ENCODE measurements at regions not wholly inside any gene's neighbourhood (a gene's known extent, or its start where the extent isn't known, plus 50 kb on each side); places are given as distances from the start of the nearest gene placed in this dataset.

- intact Hi-C loops (cut with micrococcal nuclease), result no loop called here
Measured at GRCh38 chr2:133936096-133936495, 317.8 kb upstream of the MGAT5 start.

- intact Hi-C loops (cut with micrococcal nuclease), result no loop called here
Measured at GRCh38 chr2:133936601-133937000, 317.3 kb upstream of the MGAT5 start.

GRCh38 chr2:133937669-133938068 lies 316.2 kb upstream of the MGAT5 start:
- intact Hi-C loops (cut with micrococcal nuclease), result no loop called here

- intact Hi-C loops (cut with micrococcal nuclease), result no loop called here
Measured at GRCh38 chr2:133940134-133940533, 313.7 kb upstream of the MGAT5 start.

- intact Hi-C loops (cut with micrococcal nuclease), result no loop called here
Measured at GRCh38 chr2:133941666-133942065, 312.2 kb upstream of the MGAT5 start.

GRCh38 chr2:133942398-133942797 lies 311.5 kb upstream of the MGAT5 start:
- intact Hi-C loops (cut with micrococcal nuclease), result no loop called here

GRCh38 chr2:133943108-133943507 lies 310.8 kb upstream of the MGAT5 start:
- intact Hi-C loops (cut with micrococcal nuclease), result no loop called here

GRCh38 chr2:133945089-133945488 lies 308.8 kb upstream of the MGAT5 start:
- intact Hi-C loops (cut with micrococcal nuclease), result no loop called here

- intact Hi-C loops (cut with micrococcal nuclease), result no loop called here
Measured at GRCh38 chr2:133947057-133947456, 306.8 kb upstream of the MGAT5 start.

GRCh38 chr2:133948610-133949290 lies 305.1 kb upstream of the MGAT5 start:
- intact Hi-C loops (cut with micrococcal nuclease), result no loop called here

- intact Hi-C loops (cut with micrococcal nuclease), result no loop called here
Measured at GRCh38 chr2:133949595-133949994, 304.3 kb upstream of the MGAT5 start.

- intact Hi-C loops (cut with micrococcal nuclease), result no loop called here
Measured at GRCh38 chr2:133951209-133951608, 302.7 kb upstream of the MGAT5 start.

- intact Hi-C loops (cut with micrococcal nuclease), result no loop called here
Measured at GRCh38 chr2:133952420-133952819, 301.5 kb upstream of the MGAT5 start.

GRCh38 chr2:133952896-133953295 lies 301.0 kb upstream of the MGAT5 start:
- intact Hi-C loops (cut with micrococcal nuclease), result no loop called here

GRCh38 chr2:133953524-133953923 lies 300.3 kb upstream of the MGAT5 start:
- intact Hi-C loops (cut with micrococcal nuclease), result no loop called here

- intact Hi-C loops (cut with micrococcal nuclease), result no loop called here
Measured at GRCh38 chr2:133954636-133955035, 299.2 kb upstream of the MGAT5 start.

- intact Hi-C loops (cut with micrococcal nuclease), result no loop called here
Measured at GRCh38 chr2:133955169-133955568, 298.7 kb upstream of the MGAT5 start.

- intact Hi-C loops (cut with micrococcal nuclease), result no loop called here
Measured at GRCh38 chr2:133956434-133956935, 297.4 kb upstream of the MGAT5 start.

- intact Hi-C loops (cut with micrococcal nuclease), result no loop called here
Measured at GRCh38 chr2:133957724-133958480, 296.0 kb upstream of the MGAT5 start.

- intact Hi-C loops (cut with micrococcal nuclease), result no loop called here
Measured at GRCh38 chr2:133959066-133959465, 294.8 kb upstream of the MGAT5 start.

- intact Hi-C loops (cut with micrococcal nuclease), result no loop called here
Measured at GRCh38 chr2:133966720-133967304, 287.1 kb upstream of the MGAT5 start.

GRCh38 chr2:133967326-133967725 lies 286.5 kb upstream of the MGAT5 start:
- intact Hi-C loops (cut with micrococcal nuclease), result no loop called here

All from T-helper 1 cell treated with Interleukin-12 subunit alpha and Interleukin-12 subunit beta and Interleukin-4 antibody, amounts not matched to agents 30 ng/mL and 1 ng/mL, for 36 hours (primary cell).